ENCODE measurements at regions not wholly inside any gene's neighbourhood (a gene's known extent, or its start where the extent isn't known, plus 50 kb on each side); places are given as distances from the start of the nearest gene placed in this dataset.

DNA sequence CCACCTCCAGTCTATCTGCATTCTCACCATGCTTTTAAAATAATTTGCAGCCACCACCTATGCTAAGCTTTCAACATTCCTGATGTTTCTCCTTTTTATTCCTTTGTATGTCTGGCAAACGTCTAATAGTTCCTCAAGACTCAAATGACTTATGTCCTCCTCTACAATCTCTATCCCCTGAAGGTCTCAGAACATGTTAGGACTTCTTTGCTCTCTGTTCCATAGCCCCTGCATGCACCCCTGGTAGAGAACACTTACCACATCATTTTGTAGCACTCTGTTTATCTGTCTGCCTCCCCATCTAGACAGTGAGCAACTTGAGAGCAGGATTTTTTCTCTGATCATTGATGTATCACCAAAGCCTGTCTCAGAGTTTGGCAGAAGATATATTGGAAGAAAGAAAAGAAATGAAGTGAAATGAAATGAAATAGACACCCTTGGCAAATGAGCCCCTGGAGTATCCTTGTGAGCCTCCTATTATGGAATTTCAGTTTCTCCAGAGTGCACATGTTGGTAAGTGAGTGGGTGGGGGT is 1231.2 kb upstream of the FLRT2 start:
- no peak overlapping the region for H3K27ac ChIP-seq (ENCODE audit: extremely low read depth, low read depth, low read length)
- H3K4me3 ChIP-seq (ENCODE audit: low read depth, low read length): no peak overlapping the region
- no peaks in the 10 kb centered on the region for H3K4me1 ChIP-seq (ENCODE audit: control insufficient read depth, insufficient read depth, low read length)
- H3K9me3 ChIP-seq (ENCODE audit: control insufficient read depth, insufficient read depth, low read depth, low read length): no peaks in the 10 kb centered on the region
- CTCF ChIA-PET: no interaction called here
- TF ChIP-seq ZNF580 (tag by site-specific recombination; IDR thresholded peaks at IDR 0.05): no peak
- no peak for TF ChIP-seq ZNF335 (tag by site-specific recombination; conservative IDR thresholded peaks at IDR 0.05)
- TF ChIP-seq ZNF610 (tag by site-specific recombination; IDR thresholded peaks at IDR 0.05; ENCODE audit: borderline replicate concordance): no peak
- no peak for TF ChIP-seq ZNF433 (tag by site-specific recombination; IDR thresholded peaks at IDR 0.05; ENCODE audit: low read depth)
- no peak for TF ChIP-seq HOXC10 (CRISPR knock-in tag; IDR thresholded peaks at IDR 0.05)
- no peak for TF ChIP-seq ZNF274 (IDR thresholded peaks at IDR 0.05; ENCODE audit: low read length)
- TF ChIP-seq ZNF274 (tag by site-specific recombination; IDR thresholded peaks at IDR 0.05; ENCODE audit: borderline replicate concordance): no peak
- no peak for TF ChIP-seq ZNF2 (tag by site-specific recombination; IDR thresholded peaks at IDR 0.05)
- TF ChIP-seq, protein P1, sequence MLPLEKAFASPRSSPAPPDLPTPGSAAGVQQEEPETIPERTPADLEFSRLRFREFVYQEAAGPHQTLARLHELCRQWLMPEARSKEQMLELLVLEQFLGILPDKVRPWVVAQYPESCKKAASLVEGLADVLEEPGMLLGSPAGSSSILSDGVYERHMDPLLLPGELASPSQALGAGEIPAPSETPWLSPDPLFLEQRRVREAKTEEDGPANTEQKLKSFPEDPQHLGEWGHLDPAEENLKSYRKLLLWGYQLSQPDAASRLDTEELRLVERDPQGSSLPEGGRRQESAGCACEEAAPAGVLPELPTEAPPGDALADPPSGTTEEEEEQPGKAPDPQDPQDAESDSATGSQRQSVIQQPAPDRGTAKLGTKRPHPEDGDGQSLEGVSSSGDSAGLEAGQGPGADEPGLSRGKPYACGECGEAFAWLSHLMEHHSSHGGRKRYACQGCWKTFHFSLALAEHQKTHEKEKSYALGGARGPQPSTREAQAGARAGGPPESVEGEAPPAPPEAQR (tag by site-specific recombination; IDR thresholded peaks at IDR 0.05): no peak
- TF ChIP-seq ZNF350 (tag by site-specific recombination; IDR thresholded peaks at IDR 0.05): no peak
- TF ChIP-seq ZNF148 (tag by site-specific recombination; IDR thresholded peaks at IDR 0.05; ENCODE audit: borderline replicate concordance): no peak
- TF ChIP-seq ZNF174 (tag by site-specific recombination; IDR thresholded peaks at IDR 0.05): no peak
- H3K36me3 ChIP-seq (ENCODE audit: control insufficient read depth in 2 of 2, insufficient read depth in 1 of 2, low read length in 2 of 2): no peaks in the 10 kb centered on the region
- POLR2A ChIA-PET: no interaction called here

- Histone ChIP-seq H3K4me3 (ENCODE audit: low read depth, low read length) (no peak overlapping the region), H3K4me1 (ENCODE audit: control insufficient read depth, insufficient read depth, low read length) (no peaks in the 10 kb centered on the region), H3K27ac (ENCODE audit: extremely low read depth, low read depth, low read length) (no peak overlapping the region), H3K36me3 (ENCODE audit: control insufficient read depth in 2 of 2, insufficient read depth in 1 of 2, low read length in 2 of 2) (no peaks in the 10 kb centered on the region), H3K9me3 (ENCODE audit: control insufficient read depth, insufficient read depth, low read depth, low read length) (no peaks in the 10 kb centered on the region)
- TF ChIP-seq HIC1 (tag by site-specific recombination; IDR thresholded peaks at IDR 0.05) (no peak), GLIS1 (tag by site-specific recombination; IDR thresholded peaks at IDR 0.05) (no peak), ZNF391 (tag by site-specific recombination; IDR thresholded peaks at IDR 0.05; ENCODE audit: borderline replicate concordance, low read depth) (no peak), ZNF366 (tag by site-specific recombination; conservative IDR thresholded peaks at IDR 0.05) (no peak), ZNF544 (tag by site-specific recombination; IDR thresholded peaks at IDR 0.05) (no peak), ZNF202 (tag by site-specific recombination; IDR thresholded peaks at IDR 0.05; ENCODE audit: borderline replicate concordance) (no peak), ZBTB17 (tag by site-specific recombination; IDR thresholded peaks at IDR 0.05) (no peak), ZNF692 (tag by site-specific recombination; IDR thresholded peaks at IDR 0.05) (no peak), KLF16 (tag by site-specific recombination; IDR thresholded peaks at IDR 0.05) (no peak), ZNF175 (tag by site-specific recombination; IDR thresholded peaks at IDR 0.05) (no peak), ZNF629 (tag by site-specific recombination; IDR thresholded peaks at IDR 0.05) (no peak), ZXDB (tag by site-specific recombination; IDR thresholded peaks at IDR 0.05) (no peak), ZNF404 (tag by site-specific recombination; IDR thresholded peaks at IDR 0.05) (no peak), ZNF121 (tag by site-specific recombination; IDR thresholded peaks at IDR 0.05) (no peak), GLI4 (tag by site-specific recombination; IDR thresholded peaks at IDR 0.05) (no peak)
- POLR2A ChIA-PET: no interaction called here
- CTCF ChIA-PET: no interaction called here
Observed at GRCh38 chr14:84303140-84303539, 1226.8 kb upstream of the FLRT2 start.
